SK-N-SH (cell line): ENCODE measurements at regions not wholly inside any gene's neighbourhood (a gene's known extent, or its start where the extent isn't known, plus 50 kb on each side); places are given as distances from the start of the nearest gene placed in this dataset.

Experiments used
- CTCF ChIA-PET: fragments of 300-600, 350-600 bp; formaldehyde crosslinking; extraction: SDS; loops from one replicate; lab custom pipeline; 2021; lab: Yijun Ruan, JAX
- POLR2A ChIA-PET: fragments of 350-600 bp; sonication (Branson Sonifier 250); formaldehyde crosslinking; extraction: SDS; loops from one replicate; lab custom pipeline; 2020; ENCODE audit warnings: antibody characterized with exemption, inconsistent platforms; lab: Yijun Ruan, JAX
- DNase-seq: peaks from one replicate; pipeline ENCODE4 v3.0.0; 2012
- H2AFZ ChIP-seq: fragments of 200-600 bp; sonication (generic); 2 replicates; pipeline ENCODE4 v1.8.1; 2016; ENCODE audit warnings: antibody characterized with exemption, mild to moderate bottlenecking, low read depth
- H3F3A ChIP-seq: fragments of 200-600 bp; sonication (generic); replicated peaks from 2 replicates; pipeline ENCODE3; 2016; ENCODE audit warnings: antibody characterized with exemption, mild to moderate bottlenecking; ENCODE audit not compliant: insufficient read depth
- H3K27ac ChIP-seq, 2 experiments: fragments of 200-500 bp in 1 of 2; fragments of 200-600 bp in 1 of 2; sonication (Bioruptor generic) in 1 of 2; sonication (generic), shearing (Covaris generic) in 1 of 2; 2 replicates each; pipeline versions ENCODE4 v1.5.1 to v1.6.1; 2014 to 2016; ENCODE audit warnings: low read depth in 2 of 2, inconsistent platforms in 1 of 2, low read length in 1 of 2, mild to moderate bottlenecking in 1 of 2, mixed read lengths in 1 of 2
- H3K27me3 ChIP-seq: fragments of 200-600 bp; sonication (generic), shearing (Covaris generic); 2 replicates; pipeline ENCODE4 v1.6.1; 2016; ENCODE audit warnings: mixed run types; ENCODE audit not compliant: insufficient read depth
- H3K36me3 ChIP-seq, 2 experiments: fragments of 200-500 bp in 1 of 2; fragments of 200-600 bp in 1 of 2; sonication (Bioruptor generic) in 1 of 2; sonication (generic) in 1 of 2; replicated peaks in 1 of 2; 2 replicates each; pipeline versions ENCODE3 to v1.5.1; 2014 to 2016; ENCODE audit warnings: low read length in 1 of 2, mild to moderate bottlenecking in 1 of 2; ENCODE audit not compliant: insufficient read depth in 2 of 2, control insufficient read depth in 1 of 2
- H3K4me1 ChIP-seq, 2 experiments: fragments of 200-500 bp in 1 of 2; fragments of 200-600 bp in 1 of 2; sonication (Bioruptor generic) in 1 of 2; sonication (generic), shearing (Covaris generic) in 1 of 2; 2 replicates each; pipeline versions ENCODE4 v1.5.1 to v1.6.1; 2014 to 2016; ENCODE audit warnings: low read depth in 1 of 2, low read length in 1 of 2, mixed run types in 1 of 2; ENCODE audit not compliant: insufficient read depth in 2 of 2, control insufficient read depth in 1 of 2
- H3K4me2 ChIP-seq: fragments of 200-600 bp; sonication (generic), shearing (Covaris generic); 2 replicates; pipeline ENCODE4 v1.6.1; 2017; ENCODE audit warnings: mixed run types
- H3K4me3 ChIP-seq, 2 experiments: fragments of 200-500 bp in 1 of 2; fragments of 200-600 bp in 1 of 2; sonication (Bioruptor generic) in 1 of 2; sonication (generic), shearing (Covaris generic) in 1 of 2; 2 replicates each; pipeline versions ENCODE4 v1.5.1 to v1.8.1; 2014 to 2016; ENCODE audit warnings: low read depth in 2 of 2, inconsistent platforms in 1 of 2, low read length in 1 of 2, mild to moderate bottlenecking in 1 of 2, mixed read lengths in 1 of 2, moderate library complexity in 1 of 2
- H3K79me2 ChIP-seq: fragments of 200-600 bp; sonication (generic); 2 replicates; pipeline ENCODE4 v1.8.1; 2017; ENCODE audit warnings: mild to moderate bottlenecking; ENCODE audit not compliant: insufficient read depth
- H3K9ac ChIP-seq: fragments of 200-600 bp; sonication (generic); 2 replicates; pipeline ENCODE4 v1.6.1; 2017; ENCODE audit warnings: mixed run types
- H3K9me2 ChIP-seq: fragments of 200-600 bp; sonication (generic); 2 replicates; pipeline ENCODE4 v1.6.1; 2017; ENCODE audit warnings: mixed run types
- H3K9me3 ChIP-seq: fragments of 200-600 bp; sonication (generic); 2 replicates; pipeline ENCODE4 v1.6.1; 2017; ENCODE audit warnings: mixed run types, mild to moderate bottlenecking, moderate library complexity
- H4K20me1 ChIP-seq: fragments of 200-600 bp; sonication (generic); 2 replicates; pipeline ENCODE4 v1.6.1; 2017; ENCODE audit warnings: mild to moderate bottlenecking, mixed run types; ENCODE audit not compliant: insufficient read depth
- CHD2 ChIP-seq: fragments of 150-350 bp; IDR thresholded peaks from 2 replicates; pipeline ENCODE4 v1.6.1; 2018; ENCODE audit warnings: low read length; ENCODE audit not compliant: partially characterized antibody
- ELF1 ChIP-seq: IDR thresholded peaks from 2 replicates; pipeline ENCODE4 v1.4.0; 2012
- EZH2phosphoT487 ChIP-seq: fragments of 200-600 bp; sonication (generic); IDR thresholded peaks from 2 replicates; pipeline ENCODE4 v1.6.1; 2017; ENCODE audit warnings: low read depth, mixed run types, mild to moderate bottlenecking, antibody characterized with exemption, moderate library complexity, borderline replicate concordance
- GABPA ChIP-seq: IDR thresholded peaks from 2 replicates; pipeline ENCODE4 v1.4.0; 2012; ENCODE audit warnings: low read depth, mild to moderate bottlenecking
- MXI1 ChIP-seq: IDR thresholded peaks from 2 replicates; pipeline ENCODE4 v1.6.1; 2012; ENCODE audit warnings: mild to moderate bottlenecking, low read depth, low read length, improper control_type of control experiment
- NRF1 ChIP-seq: IDR thresholded peaks from 2 replicates; pipeline ENCODE4 v1.6.1; 2012; ENCODE audit warnings: low read depth, mild to moderate bottlenecking, low read length
- RCOR1 ChIP-seq: fragments of 150-350 bp; IDR thresholded peaks from 2 replicates; pipeline ENCODE4 v1.6.1; 2017; ENCODE audit warnings: antibody characterized with exemption, low read length
- REST ChIP-seq: IDR thresholded peaks from 2 replicates; pipeline ENCODE4 v1.6.1; 2012; ENCODE audit warnings: mild to moderate bottlenecking, low read depth, low read length, moderate library complexity
- SIN3A ChIP-seq: IDR thresholded peaks from 2 replicates; pipeline ENCODE4 v1.6.1; 2012; ENCODE audit warnings: low read depth, mild to moderate bottlenecking, low read length, moderate library complexity, borderline replicate concordance
- SMC3 ChIP-seq: IDR thresholded peaks from 2 replicates; pipeline ENCODE4 v1.6.1; 2012; ENCODE audit warnings: low read depth, low read length, improper control_type of control experiment
- TAF1 ChIP-seq: IDR thresholded peaks from 2 replicates; pipeline ENCODE4 v1.6.1; 2012; ENCODE audit warnings: low read depth, mild to moderate bottlenecking, low read length, moderate library complexity, borderline replicate concordance
- TCF12 ChIP-seq: IDR thresholded peaks from 2 replicates; pipeline ENCODE4 v1.4.0; 2012
- TEAD4 ChIP-seq: IDR thresholded peaks from 2 replicates; pipeline ENCODE4 v1.4.0; 2012; ENCODE audit warnings: mild to moderate bottlenecking, borderline replicate concordance; ENCODE audit not compliant: insufficient read depth
- YY1 ChIP-seq: IDR thresholded peaks from 2 replicates; pipeline ENCODE4 v1.4.0; 2012; ENCODE audit warnings: low read depth, mild to moderate bottlenecking
- WGBS: methylation state at CpG from one replicate; pipeline ENCODE4 v1.1.6; 2017; ENCODE audit warnings: low lambda C conversion rate; 5-methylcytosine and 5-hydroxymethylcytosine counted together
- TF ChIP-seq, protein P1 (sequence below): IDR thresholded peaks from 2 replicates; pipeline ENCODE4 v1.4.0; 2012; ENCODE audit warnings: low read depth, borderline replicate concordance
- TF ChIP-seq, protein P2 (sequence below): fragments of 150-350 bp; IDR thresholded peaks from 2 replicates; pipeline ENCODE4 v1.6.1; 2016; ENCODE audit warnings: mild to moderate bottlenecking, low read depth, low read length

- no peak overlapping the region for H3K27ac ChIP-seq
- no peak for DNase-seq
- no peak overlapping the region for H3K4me2 ChIP-seq
- TF ChIP-seq RCOR1 (no peak), MXI1 (no peak), TEAD4 (no peak), TCF12 (no peak), NRF1 (no peak), GABPA (no peak), EZH2phosphoT487 (no peak), CHD2 (no peak), SMC3 (no peak), YY1 (no peak), TAF1 (no peak), REST (no peak), SIN3A (no peak), ELF1 (no peak)
- TF ChIP-seq, protein P1, sequence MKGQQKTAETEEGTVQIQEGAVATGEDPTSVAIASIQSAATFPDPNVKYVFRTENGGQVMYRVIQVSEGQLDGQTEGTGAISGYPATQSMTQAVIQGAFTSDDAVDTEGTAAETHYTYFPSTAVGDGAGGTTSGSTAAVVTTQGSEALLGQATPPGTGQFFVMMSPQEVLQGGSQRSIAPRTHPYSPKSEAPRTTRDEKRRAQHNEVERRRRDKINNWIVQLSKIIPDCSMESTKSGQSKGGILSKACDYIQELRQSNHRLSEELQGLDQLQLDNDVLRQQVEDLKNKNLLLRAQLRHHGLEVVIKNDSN: no peak
- TF ChIP-seq, protein P2, sequence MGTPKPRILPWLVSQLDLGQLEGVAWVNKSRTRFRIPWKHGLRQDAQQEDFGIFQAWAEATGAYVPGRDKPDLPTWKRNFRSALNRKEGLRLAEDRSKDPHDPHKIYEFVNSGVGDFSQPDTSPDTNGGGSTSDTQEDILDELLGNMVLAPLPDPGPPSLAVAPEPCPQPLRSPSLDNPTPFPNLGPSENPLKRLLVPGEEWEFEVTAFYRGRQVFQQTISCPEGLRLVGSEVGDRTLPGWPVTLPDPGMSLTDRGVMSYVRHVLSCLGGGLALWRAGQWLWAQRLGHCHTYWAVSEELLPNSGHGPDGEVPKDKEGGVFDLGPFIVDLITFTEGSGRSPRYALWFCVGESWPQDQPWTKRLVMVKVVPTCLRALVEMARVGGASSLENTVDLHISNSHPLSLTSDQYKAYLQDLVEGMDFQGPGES: no peak
- no peak overlapping the region for H3K9ac ChIP-seq
- no peaks in the 10 kb centered on the region for H3K36me3 ChIP-seq
- no peaks in the 10 kb centered on the region for H3K9me3 ChIP-seq
- no peaks in the 10 kb centered on the region for H3K4me1 ChIP-seq
- 60% methylated on average over 9 of the region's 9 CpGs for WGBS
- no peaks in the 10 kb centered on the region for H3K79me2 ChIP-seq
- H3F3A ChIP-seq: no peaks in the 10 kb centered on the region
- no peaks in the 10 kb centered on the region for H4K20me1 ChIP-seq
- H3K27me3 ChIP-seq: no peaks in the 10 kb centered on the region; the same call in 1 of the 2 replicates
- ChIA-PET CTCF (interaction anchor here (1.4 kb wide), 1 partner anchor 31 kb away, joined by 6 read pairs; no protein-coding TSS in a partner anchor), POLR2A (no interaction called here)
- no peaks in the 10 kb centered on the region for H3K9me2 ChIP-seq
- no peak overlapping the region for H2AFZ ChIP-seq
- no peak overlapping the region for H3K4me3 ChIP-seq
These were observed 118.3 kb upstream of the ADAMTS18 start for GRCh38 chr16:77553130-77553529.
